ENCODE measurements at regions not wholly inside any gene's neighbourhood (a gene's known extent, or its start where the extent isn't known, plus 50 kb on each side); places are given as distances from the start of the nearest gene placed in this dataset.

GRCh38 chr13:83311886-83312577 lies 570.2 kb downstream of the SLITRK1 start:
- DNase-seq (ENCODE audit: low read depth, low spot score), result no peak
- H3K9ac ChIP-seq (ENCODE audit: insufficient read length), result no peak overlapping the region

GRCh38 chr13:83298617-83299016 lies 583.7 kb downstream of the SLITRK1 start:
- Histone ChIP-seq H3K27ac (no peak overlapping the region), H3K9ac (ENCODE audit: insufficient read length) (no peak overlapping the region), H3K9me3 (ENCODE audit: low read depth, low read length) (no peaks in the 10 kb centered on the region), H3K4me3 (no peak overlapping the region), H3K36me3 (ENCODE audit: insufficient read depth, low read length) (no peaks in the 10 kb centered on the region)
- TF ChIP-seq FOXP2 (optimal IDR thresholded peaks at IDR 0.05; ENCODE audit: control extremely low read depth, extremely low read length, insufficient read depth) (no peak), EZH2 (IDR thresholded peaks at IDR 0.05) (no peak), POLR2AphosphoS5 (IDR thresholded peaks at IDR 0.05; ENCODE audit: borderline replicate concordance, low read depth, low read length) (no peak)
- no peak for DNase-seq (ENCODE audit: low read depth, low spot score)

More at GRCh38 chr13:83311886-83312577, 570.2 kb downstream of the SLITRK1 start:
- Histone ChIP-seq H3K9me3 (ENCODE audit: low read depth, low read length) (no peaks in the 10 kb centered on the region), H3K36me3 (ENCODE audit: insufficient read depth, low read length) (no peaks in the 10 kb centered on the region), H3K27ac (no peak overlapping the region), H3K4me3 (no peak overlapping the region)
- TF ChIP-seq POLR2AphosphoS5 (IDR thresholded peaks at IDR 0.05; ENCODE audit: borderline replicate concordance, low read depth, low read length), result no peak
- TF ChIP-seq EZH2 (IDR thresholded peaks at IDR 0.05), result no peak
- no peak for TF ChIP-seq FOXP2 (optimal IDR thresholded peaks at IDR 0.05; ENCODE audit: control extremely low read depth, extremely low read length, insufficient read depth)

- no peaks in the 10 kb centered on the region for H3K9me3 ChIP-seq (ENCODE audit: low read depth, low read length)
- TF ChIP-seq FOXP2 (optimal IDR thresholded peaks at IDR 0.05; ENCODE audit: control extremely low read depth, extremely low read length, insufficient read depth) (no peak), POLR2AphosphoS5 (IDR thresholded peaks at IDR 0.05; ENCODE audit: borderline replicate concordance, low read depth, low read length) (no peak), EZH2 (IDR thresholded peaks at IDR 0.05) (no peak)
These were observed 584.5 kb downstream of the SLITRK1 start for GRCh38 chr13:83297586-83298290.

GRCh38 chr13:83295686-83296085 lies 586.6 kb downstream of the SLITRK1 start:
- TF ChIP-seq POLR2AphosphoS5 (IDR thresholded peaks at IDR 0.05; ENCODE audit: borderline replicate concordance, low read depth, low read length), result no peak
- no peak for TF ChIP-seq EZH2 (IDR thresholded peaks at IDR 0.05)
- no peak for TF ChIP-seq FOXP2 (optimal IDR thresholded peaks at IDR 0.05; ENCODE audit: control extremely low read depth, extremely low read length, insufficient read depth)
- Histone ChIP-seq H3K9me3 (ENCODE audit: low read depth, low read length) (no peaks in the 10 kb centered on the region), H3K36me3 (ENCODE audit: insufficient read depth, low read length) (no peaks in the 10 kb centered on the region), H3K27ac (no peak overlapping the region), H3K4me3 (no peak overlapping the region), H3K9ac (ENCODE audit: insufficient read length) (no peak overlapping the region)
- no peak for DNase-seq (ENCODE audit: low read depth, low spot score)

More at GRCh38 chr13:83297586-83298290, 584.5 kb downstream of the SLITRK1 start:
- H3K27ac ChIP-seq, result no peak overlapping the region
- no peak overlapping the region for H3K9ac ChIP-seq (ENCODE audit: insufficient read length)
- no peak overlapping the region for H3K4me3 ChIP-seq
- no peaks in the 10 kb centered on the region for H3K36me3 ChIP-seq (ENCODE audit: insufficient read depth, low read length)
- no peak for DNase-seq (ENCODE audit: low read depth, low spot score)

- no peaks in the 10 kb centered on the region for H3K9me3 ChIP-seq (ENCODE audit: low read depth, low read length)
- DNase-seq (ENCODE audit: low read depth, low spot score), result no peak
- no peak overlapping the region for H3K9ac ChIP-seq (ENCODE audit: insufficient read length)
- TF ChIP-seq POLR2AphosphoS5 (IDR thresholded peaks at IDR 0.05; ENCODE audit: borderline replicate concordance, low read depth, low read length), result no peak
- TF ChIP-seq FOXP2 (optimal IDR thresholded peaks at IDR 0.05; ENCODE audit: control extremely low read depth, extremely low read length, insufficient read depth), result no peak
- TF ChIP-seq EZH2 (IDR thresholded peaks at IDR 0.05), result no peak
- no peak overlapping the region for H3K27ac ChIP-seq
- H3K4me3 ChIP-seq, result no peak overlapping the region
- H3K36me3 ChIP-seq (ENCODE audit: insufficient read depth, low read length), result no peaks in the 10 kb centered on the region
These were observed 595.5 kb downstream of the SLITRK1 start for GRCh38 chr13:83286737-83287136.

GRCh38 chr13:83281654-83282053 lies 600.6 kb downstream of the SLITRK1 start:
- DNase-seq (ENCODE audit: low read depth, low spot score), result no peak
- Histone ChIP-seq H3K36me3 (ENCODE audit: insufficient read depth, low read length) (no peaks in the 10 kb centered on the region), H3K4me3 (no peak overlapping the region), H3K27ac (no peak overlapping the region), H3K9me3 (ENCODE audit: low read depth, low read length) (no peaks in the 10 kb centered on the region), H3K9ac (ENCODE audit: insufficient read length) (no peak overlapping the region)
- TF ChIP-seq EZH2 (IDR thresholded peaks at IDR 0.05) (no peak), POLR2AphosphoS5 (IDR thresholded peaks at IDR 0.05; ENCODE audit: borderline replicate concordance, low read depth, low read length) (no peak), FOXP2 (optimal IDR thresholded peaks at IDR 0.05; ENCODE audit: control extremely low read depth, extremely low read length, insufficient read depth) (no peak)

- TF ChIP-seq POLR2AphosphoS5 (IDR thresholded peaks at IDR 0.05; ENCODE audit: borderline replicate concordance, low read depth, low read length) (no peak), EZH2 (IDR thresholded peaks at IDR 0.05) (no peak), FOXP2 (optimal IDR thresholded peaks at IDR 0.05; ENCODE audit: control extremely low read depth, extremely low read length, insufficient read depth) (no peak)
- no peak for DNase-seq (ENCODE audit: low read depth, low spot score)
- no peak overlapping the region for H3K9ac ChIP-seq (ENCODE audit: insufficient read length)
- no peaks in the 10 kb centered on the region for H3K9me3 ChIP-seq (ENCODE audit: low read depth, low read length)
- no peaks in the 10 kb centered on the region for H3K36me3 ChIP-seq (ENCODE audit: insufficient read depth, low read length)
- H3K4me3 ChIP-seq, result no peak overlapping the region
- no peak overlapping the region for H3K27ac ChIP-seq
These were observed 607.6 kb downstream of the SLITRK1 start for GRCh38 chr13:83274679-83275078.

- Histone ChIP-seq H3K9ac (ENCODE audit: insufficient read length) (no peak overlapping the region), H3K9me3 (ENCODE audit: low read depth, low read length) (no peaks in the 10 kb centered on the region), H3K4me3 (no peak overlapping the region), H3K27ac (no peak overlapping the region), H3K36me3 (ENCODE audit: insufficient read depth, low read length) (no peaks in the 10 kb centered on the region)
- no peak for DNase-seq (ENCODE audit: low read depth, low spot score)
- TF ChIP-seq POLR2AphosphoS5 (IDR thresholded peaks at IDR 0.05; ENCODE audit: borderline replicate concordance, low read depth, low read length), result no peak
- TF ChIP-seq EZH2 (IDR thresholded peaks at IDR 0.05), result no peak
- TF ChIP-seq FOXP2 (optimal IDR thresholded peaks at IDR 0.05; ENCODE audit: control extremely low read depth, extremely low read length, insufficient read depth), result no peak
These were observed 609.5 kb downstream of the SLITRK1 start for GRCh38 chr13:83272652-83273240.

Measured in SK-N-MC (cell line).